GM12873 (cell line): ENCODE measurements at regions not wholly inside any gene's neighbourhood (a gene's known extent, or its start where the extent isn't known, plus 50 kb on each side); places are given as distances from the start of the nearest gene placed in this dataset.

Source experiments
- TF ChIP-seq, protein P1 (sequence below): IDR thresholded peaks from 2 replicates; pipeline ENCODE4 v1.5.1; 2012; ENCODE audit warnings: low read depth, mild to moderate bottlenecking, moderate library complexity, low read length, control low read depth; ENCODE audit not compliant: insufficient read depth; ENCODE audit errors: missing control alignments

DNA sequence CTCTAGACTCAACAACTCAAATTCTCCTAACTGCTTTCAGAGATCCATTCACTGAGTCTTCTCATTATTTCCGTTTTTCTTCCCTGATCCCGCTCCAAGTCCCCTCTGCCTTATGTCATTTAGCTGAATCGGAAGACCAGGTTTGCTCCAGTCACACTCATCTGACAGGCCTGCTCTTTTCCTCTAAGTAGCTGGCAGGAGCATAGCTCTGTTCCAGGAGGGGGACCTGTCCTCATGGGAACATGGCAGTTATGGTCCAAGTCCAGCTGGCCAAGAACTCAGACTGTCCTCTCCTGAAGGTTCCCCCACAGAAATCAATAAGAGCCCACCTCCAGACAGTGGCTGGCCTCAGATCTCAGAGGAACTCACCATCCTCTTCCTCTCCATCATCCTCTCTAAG, 130.9 kb upstream of the SERP2 start:
- TF ChIP-seq, protein P1, sequence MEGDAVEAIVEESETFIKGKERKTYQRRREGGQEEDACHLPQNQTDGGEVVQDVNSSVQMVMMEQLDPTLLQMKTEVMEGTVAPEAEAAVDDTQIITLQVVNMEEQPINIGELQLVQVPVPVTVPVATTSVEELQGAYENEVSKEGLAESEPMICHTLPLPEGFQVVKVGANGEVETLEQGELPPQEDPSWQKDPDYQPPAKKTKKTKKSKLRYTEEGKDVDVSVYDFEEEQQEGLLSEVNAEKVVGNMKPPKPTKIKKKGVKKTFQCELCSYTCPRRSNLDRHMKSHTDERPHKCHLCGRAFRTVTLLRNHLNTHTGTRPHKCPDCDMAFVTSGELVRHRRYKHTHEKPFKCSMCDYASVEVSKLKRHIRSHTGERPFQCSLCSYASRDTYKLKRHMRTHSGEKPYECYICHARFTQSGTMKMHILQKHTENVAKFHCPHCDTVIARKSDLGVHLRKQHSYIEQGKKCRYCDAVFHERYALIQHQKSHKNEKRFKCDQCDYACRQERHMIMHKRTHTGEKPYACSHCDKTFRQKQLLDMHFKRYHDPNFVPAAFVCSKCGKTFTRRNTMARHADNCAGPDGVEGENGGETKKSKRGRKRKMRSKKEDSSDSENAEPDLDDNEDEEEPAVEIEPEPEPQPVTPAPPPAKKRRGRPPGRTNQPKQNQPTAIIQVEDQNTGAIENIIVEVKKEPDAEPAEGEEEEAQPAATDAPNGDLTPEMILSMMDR, result no peak

DNA sequence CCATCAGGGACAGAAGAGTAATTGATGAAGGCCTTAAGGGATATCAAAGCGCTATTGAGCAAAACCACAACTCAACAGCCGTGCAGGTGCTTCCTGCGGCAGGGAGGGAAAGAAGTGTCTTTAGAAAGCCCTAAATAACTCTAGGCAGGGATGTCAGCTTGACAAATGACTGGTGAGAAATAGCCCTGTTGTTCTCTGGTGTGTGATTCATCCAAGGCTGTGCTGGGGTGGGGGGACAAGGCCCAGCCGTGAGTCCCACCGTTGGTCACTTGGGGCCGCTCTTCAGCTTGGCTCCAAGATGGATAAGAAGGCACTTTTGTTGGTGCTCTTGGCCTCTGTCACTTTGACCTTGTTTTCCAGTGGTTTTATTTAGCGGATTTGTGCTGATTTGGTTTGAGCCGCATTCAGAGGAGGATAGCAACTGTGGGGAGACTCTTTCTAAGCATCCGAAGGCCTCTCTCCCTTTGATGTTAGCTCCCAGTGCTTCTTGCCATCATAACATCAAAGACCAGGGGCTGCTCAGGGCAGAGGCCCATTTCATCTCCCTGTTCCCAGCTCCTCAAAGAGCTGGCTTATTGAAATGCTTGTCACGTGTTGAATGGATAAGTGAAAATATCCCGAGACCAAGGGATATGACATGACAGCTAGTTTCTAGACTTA, 130.3 kb upstream of the SERP2 start:
- TF ChIP-seq, protein P1, result peak; percentile 70

DNA sequence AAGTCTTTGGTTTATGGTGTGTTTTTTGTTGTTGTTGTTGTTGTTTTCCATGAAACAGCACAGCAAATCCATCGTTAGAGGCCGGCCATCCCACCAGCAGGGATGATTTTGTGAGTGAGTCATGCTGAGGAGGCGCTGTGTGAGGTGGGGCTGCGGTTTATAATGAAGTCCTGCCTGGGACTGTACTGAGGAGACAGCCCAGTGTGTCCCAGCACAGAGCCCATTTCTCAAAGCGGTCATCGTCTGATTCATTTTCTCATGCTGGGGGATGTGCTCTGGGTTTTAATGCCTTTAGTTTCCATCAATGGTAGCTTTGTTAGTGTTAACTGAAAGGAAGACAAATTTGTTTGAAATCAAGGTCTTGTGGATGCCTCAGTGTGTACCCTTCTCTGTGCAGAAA, 129.3 kb upstream of the SERP2 start:
- TF ChIP-seq, protein P1, result no peak

DNA sequence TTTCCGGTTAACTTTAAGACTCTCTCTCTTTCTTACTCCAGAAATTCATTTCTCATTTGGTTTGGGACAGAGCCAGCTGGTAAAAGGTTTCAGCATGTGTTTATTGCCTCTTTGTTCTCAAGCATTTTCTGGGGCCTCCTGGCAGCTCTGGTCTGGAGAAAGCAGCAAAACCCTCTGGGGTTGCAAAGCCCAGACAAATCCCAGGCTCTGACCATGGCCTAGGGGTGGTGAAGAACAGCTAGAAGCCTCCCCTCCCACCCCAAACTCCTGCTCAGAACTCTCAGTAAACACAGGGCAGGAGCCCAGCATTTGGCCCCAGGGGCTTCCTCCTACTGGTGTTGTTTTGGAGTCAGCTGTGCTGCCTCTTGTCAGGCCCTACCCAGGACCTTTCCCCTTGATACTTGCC, 124.2 kb upstream of the SERP2 start:
- TF ChIP-seq, protein P1, result no peak

DNA sequence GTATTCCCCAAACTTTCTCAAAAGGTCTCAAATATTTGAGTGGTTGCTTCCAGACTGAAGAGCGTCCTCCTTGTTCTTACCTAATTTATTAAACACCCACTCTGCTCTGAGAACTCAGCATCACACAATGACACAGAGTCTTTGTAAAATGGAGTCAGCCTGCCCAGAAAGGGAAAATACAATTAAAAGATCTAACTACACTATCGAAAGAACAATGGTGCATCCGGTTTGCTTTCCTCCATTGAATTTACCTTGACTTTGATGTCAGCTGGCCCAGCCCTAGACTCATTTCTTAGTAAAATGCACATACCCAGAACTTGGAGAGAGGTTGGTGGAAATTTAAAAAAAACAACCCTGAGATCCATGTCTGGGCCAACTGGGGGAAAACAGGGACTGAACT, 120.7 kb upstream of the SERP2 start:
- TF ChIP-seq, protein P1, result no peak

DNA sequence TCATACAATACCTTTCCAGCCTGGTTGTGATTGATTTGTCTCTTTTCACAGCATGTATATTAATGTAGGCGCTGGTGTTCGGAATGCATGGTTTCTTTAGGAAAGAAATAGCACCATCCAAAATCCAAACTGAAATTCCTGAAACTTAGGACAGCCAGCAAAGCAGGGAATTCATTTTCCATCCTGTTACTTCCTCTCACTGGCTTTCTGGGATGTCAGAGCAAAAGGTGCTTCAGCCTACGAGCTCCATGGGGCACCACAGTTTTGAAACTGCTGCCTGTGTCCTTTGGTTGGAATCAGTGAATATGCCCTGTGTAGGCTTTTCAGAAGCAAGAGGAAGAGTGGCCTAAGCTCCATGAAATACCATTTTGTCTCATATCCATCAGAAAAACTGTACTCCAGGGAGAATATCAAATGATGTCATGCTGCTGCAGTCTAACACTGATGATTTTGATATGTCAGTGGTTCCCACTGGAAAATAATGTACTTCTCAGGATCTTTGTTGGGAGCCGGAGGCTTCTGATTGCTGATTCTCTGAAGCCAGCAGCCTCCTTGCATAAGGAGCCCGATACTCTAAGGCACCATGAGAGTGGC, 117.8 kb upstream of the SERP2 start:
- TF ChIP-seq, protein P1, result no peak

DNA sequence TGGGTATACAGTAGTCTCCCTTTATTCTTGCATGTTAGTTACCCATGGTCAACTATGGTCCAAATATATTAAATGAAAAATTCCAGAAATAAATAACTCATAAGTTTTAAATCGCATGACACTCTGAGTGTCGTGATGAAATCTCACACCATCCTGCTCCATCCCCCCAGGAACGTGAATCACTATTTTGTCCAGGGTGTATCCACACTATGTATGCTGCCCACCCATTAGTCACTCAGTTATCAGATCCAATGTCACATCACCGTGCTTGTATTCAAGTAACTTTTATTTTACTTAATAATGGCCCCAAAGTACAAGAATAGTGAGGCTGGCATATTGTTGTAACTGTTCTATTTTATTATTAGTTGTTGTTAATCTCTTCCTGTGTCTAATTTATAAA, 115.8 kb upstream of the SERP2 start:
- TF ChIP-seq, protein P1, result no peak
